HepG2 (cell line): ENCODE measurements at regions not wholly inside any gene's neighbourhood (a gene's known extent, or its start where the extent isn't known, plus 50 kb on each side); places are given as distances from the start of the nearest gene placed in this dataset.

Source experiments
- ATAC-seq: fragments of 200-7000 bp; cut with Tn5 transposase; 3 replicates; pipeline ENCODE4 v1.9.1; 2020; ENCODE audit warnings: mild to moderate bottlenecking, moderate library complexity
- BruUV-seq: library from RNA; stranded (reverse); fragments of 400-500 nt; replicated peaks from 2 replicates; lab custom pipeline; 2021; lab: Mats Ljungman, UMichigan
- CTCF ChIA-PET: fragments of 300-600 bp; formaldehyde crosslinking; extraction: SDS; loops from one replicate; lab custom pipeline; 2021; ENCODE audit warnings: low total read pairs, inconsistent platforms, low intra/inter-chr PET ratio; lab: Yijun Ruan, JAX
- POLR2A ChIA-PET: fragments of 350-600 bp; sonication (Branson Sonifier 250); formaldehyde crosslinking; loops from one replicate; lab custom pipeline; 2020; ENCODE audit warnings: antibody characterized with exemption, inconsistent platforms; lab: Yijun Ruan, JAX
- DNase-seq: peaks from one replicate; pipeline ENCODE4 v3.0.0-alpha.2; 2015; ENCODE audit warnings: low spot score
- FAIRE-seq: peaks from 3 replicates; lab custom pipeline; 2011; peaks lifted over from hg19 to GRCh38; lab: Jason Lieb, UNC
- H2AFZ ChIP-seq: one replicate; pipeline ENCODE4 v1.6.1; 2011; ENCODE audit warnings: low read length, inconsistent platforms
- H3K27ac ChIP-seq: fragments of 300-600 bp; 3 replicates; pipeline ENCODE4 v1.8.0; 2011; ENCODE audit warnings: mixed run types, mild to moderate bottlenecking, mixed read lengths, low read length, inconsistent platforms; ENCODE audit not compliant: insufficient read depth; ENCODE audit errors: extremely low read length
- H3K27me3 ChIP-seq, 2 experiments: fragments of 200-600 bp in 1 of 2; 2 replicates in 1 of 2; 3 replicates in 1 of 2; pipeline versions ENCODE4 v1.6.0 to v1.8.0; 2011; ENCODE audit warnings: low read length in 2 of 2, mild to moderate bottlenecking in 2 of 2, moderate library complexity in 2 of 2, inconsistent platforms in 1 of 2; ENCODE audit not compliant: insufficient read depth in 2 of 2, control insufficient read depth in 1 of 2
- H3K36me3 ChIP-seq, 2 experiments: fragments of 200-600 bp in 1 of 2; replicated peaks in 1 of 2; 2 replicates in 1 of 2; 3 replicates in 1 of 2; pipeline versions ENCODE4 v1.5.1 to v1.8.0; 2011; ENCODE audit warnings: low read length in 2 of 2, inconsistent platforms in 1 of 2; ENCODE audit not compliant: insufficient read depth in 2 of 2, control insufficient read depth in 1 of 2
- H3K4me1 ChIP-seq: 2 replicates; pipeline ENCODE4 v1.5.1; 2012; ENCODE audit warnings: low read length, inconsistent platforms; ENCODE audit not compliant: insufficient read depth
- H3K4me2 ChIP-seq: 2 replicates; pipeline ENCODE4 v1.6.0; 2011; ENCODE audit warnings: low read depth, low read length, inconsistent platforms
- H3K4me3 ChIP-seq, 3 experiments: fragments of 200-600 bp in 1 of 3; sonication (generic), shearing (Covaris generic) in 1 of 3; replicated peaks in 1 of 3; 2 replicates each; pipeline ENCODE4 v1.5.1; 2011 to 2016; ENCODE audit warnings: low read length in 3 of 3, inconsistent platforms in 2 of 3, low read depth in 2 of 3, mild to moderate bottlenecking in 2 of 3, control low read depth in 1 of 3, mixed read lengths in 1 of 3; ENCODE audit not compliant: insufficient read depth in 1 of 3
- H3K79me2 ChIP-seq: one replicate; pipeline ENCODE4 v1.6.1; 2011; ENCODE audit warnings: low read length, inconsistent platforms; ENCODE audit not compliant: insufficient read depth
- H3K9ac ChIP-seq: 2 replicates; pipeline ENCODE4 v1.6.0; 2011; ENCODE audit warnings: mild to moderate bottlenecking, low read depth, low read length, inconsistent platforms; ENCODE audit not compliant: insufficient read depth
- H3K9me3 ChIP-seq: 2 replicates; pipeline ENCODE4 v1.5.1; 2012; ENCODE audit warnings: mild to moderate bottlenecking, low read length
- H4K20me1 ChIP-seq: 2 replicates; pipeline ENCODE4 v1.6.0; 2011; ENCODE audit warnings: inconsistent platforms, mild to moderate bottlenecking, low read length, moderate library complexity; ENCODE audit not compliant: insufficient read depth
- HNF1A ChIP-seq, 2 experiments: sonication (generic) in 1 of 2; formaldehyde crosslinking in 1 of 2; IDR thresholded peaks; 2 replicates each; pipeline versions ENCODE4 v1.4.0 to v1.6.1; 2016 to 2020; ENCODE audit warnings: borderline replicate concordance in 1 of 2, low read depth in 1 of 2, mild to moderate bottlenecking in 1 of 2, missing genetic modification reagents in 1 of 2
- SALL1 ChIP-seq: sonication (generic); formaldehyde crosslinking; IDR thresholded peaks from 2 replicates; pipeline ENCODE4 v1.8.0; 2022; ENCODE audit warnings: mild to moderate bottlenecking, missing genetic modification reagents
- SMARCE1 ChIP-seq: fragments of 450-650 bp; IDR thresholded peaks from 2 replicates; pipeline ENCODE4 v1.6.1; 2017; ENCODE audit warnings: borderline replicate concordance
- ZHX2 ChIP-seq, 2 experiments: sonication (generic) in 1 of 2; formaldehyde crosslinking in 1 of 2; IDR thresholded peaks; 2 replicates each; pipeline versions ENCODE4 v1.6.1 to v1.9.0; 2014 to 2022; ENCODE audit warnings: antibody characterized with exemption in 1 of 2, borderline replicate concordance in 1 of 2, inconsistent platforms in 1 of 2, low read depth in 1 of 2, missing genetic modification reagents in 1 of 2
- WGBS: methylation state at CpG from one replicate; pipeline ENCODE4 v1.1.6; 2017; ENCODE audit warnings: low lambda C conversion rate; 5-methylcytosine and 5-hydroxymethylcytosine counted together
- in situ Hi-C: cut with HindIII; loops from 2 replicates; pipeline ENCODE4 v1.10.0; 2017; ENCODE audit warnings: low pct_unique_long_range_greater_than_20kb; ENCODE audit not compliant: extremely low pct_ligation_motif_present
- intact Hi-C: fragments of 100-400 bp; cut with micrococcal nuclease; formaldehyde crosslinking; loops from one replicate; pipeline ENCODE4 v1.10.0; 2022; ENCODE audit not compliant: unreplicated experiment
- TF ChIP-seq, protein P1 (sequence below): IDR thresholded peaks from 2 replicates; pipeline ENCODE4 v1.6.1; 2012; ENCODE audit warnings: low read depth, low read length, improper control_type of control experiment

DNA sequence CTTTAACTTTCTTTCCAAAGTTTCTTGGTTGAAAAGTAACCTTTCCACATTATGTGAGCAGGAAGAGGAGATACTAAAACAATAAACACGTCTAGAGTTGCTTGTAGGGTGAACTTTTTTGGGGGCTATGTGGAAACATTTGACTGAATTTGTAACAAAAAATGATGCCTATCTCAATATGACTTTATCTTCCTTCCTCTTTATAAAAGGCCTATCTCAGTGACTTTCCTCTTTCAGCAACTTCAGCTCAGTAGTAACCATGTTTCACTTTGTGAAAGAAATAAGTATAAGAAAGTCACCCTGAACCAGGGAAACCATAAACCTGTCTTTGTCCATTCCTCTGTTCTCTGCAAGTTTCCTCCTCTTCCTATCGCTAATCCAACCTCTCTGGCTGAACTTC is 124.7 kb upstream of the TMEM164 start (continued):
- TF ChIP-seq ZHX2 (IDR thresholded peaks at IDR 0.05; ENCODE audit: low read depth): no peak
- TF ChIP-seq ZHX2 (CRISPR knock-in tag; IDR thresholded peaks at IDR 0.05; ENCODE audit: borderline replicate concordance): no peak

DNA sequence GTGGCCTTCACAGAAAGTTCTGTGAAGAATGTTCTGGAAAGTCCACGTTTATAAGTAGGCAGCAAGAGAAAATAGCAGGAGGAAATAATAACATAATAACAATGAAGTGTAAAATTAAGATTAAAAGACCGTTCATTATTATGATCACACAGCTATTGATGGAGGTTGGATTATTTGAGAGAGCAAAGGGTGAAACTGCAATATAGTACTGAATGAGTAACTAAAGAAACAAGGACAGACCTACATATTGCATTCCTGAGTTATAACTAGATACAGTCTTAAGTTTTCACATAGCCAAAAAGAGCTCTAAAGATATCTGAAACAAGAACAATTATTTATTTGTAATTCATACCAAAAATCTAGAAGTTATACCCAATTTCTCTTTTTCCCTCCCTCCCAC is 122.9 kb upstream of the TMEM164 start:
- H3K9me3 ChIP-seq: no peaks in the 10 kb centered on the region
- no peak overlapping the region for H3K9ac ChIP-seq
- CTCF ChIA-PET: no interaction called here
- BruUV-seq: no TSS peak
- 5% methylated on average over 2 of the region's 2 CpGs for WGBS
- no peaks in the 10 kb centered on the region for H3K27me3 ChIP-seq
- H3K4me3 ChIP-seq: no peak overlapping the region; a peak in 1 of 6 replicates
- intact Hi-C loops (no loop called here), in situ Hi-C loops (loop anchor here (10.0 kb wide), 1 partner anchor 145 kb away; the partner anchor contains the start of gene ACSL4)
- FAIRE-seq (no peak), ATAC-seq (peak; percentile 75), DNase-seq (no peak)
- POLR2A ChIA-PET: interaction anchor here (1.3 to 2.0 kb wide), 4 partner anchors 8 to 49 kb away, joined by 4 to 11 read pairs (median 4); no protein-coding TSS in a partner anchor
- peak overlapping the region; percentile 62 for H3K4me2 ChIP-seq
- peaks cover 59% of the 10 kb centered on the region for H3K4me1 ChIP-seq
- no peaks in the 10 kb centered on the region for H4K20me1 ChIP-seq
- no peaks in the 10 kb centered on the region for H3K79me2 ChIP-seq
- peak overlapping the region; percentile 55 for H3K27ac ChIP-seq
- H3K36me3 ChIP-seq: no peaks in the 10 kb centered on the region
- no peak overlapping the region for H2AFZ ChIP-seq
- TF ChIP-seq, protein P1, sequence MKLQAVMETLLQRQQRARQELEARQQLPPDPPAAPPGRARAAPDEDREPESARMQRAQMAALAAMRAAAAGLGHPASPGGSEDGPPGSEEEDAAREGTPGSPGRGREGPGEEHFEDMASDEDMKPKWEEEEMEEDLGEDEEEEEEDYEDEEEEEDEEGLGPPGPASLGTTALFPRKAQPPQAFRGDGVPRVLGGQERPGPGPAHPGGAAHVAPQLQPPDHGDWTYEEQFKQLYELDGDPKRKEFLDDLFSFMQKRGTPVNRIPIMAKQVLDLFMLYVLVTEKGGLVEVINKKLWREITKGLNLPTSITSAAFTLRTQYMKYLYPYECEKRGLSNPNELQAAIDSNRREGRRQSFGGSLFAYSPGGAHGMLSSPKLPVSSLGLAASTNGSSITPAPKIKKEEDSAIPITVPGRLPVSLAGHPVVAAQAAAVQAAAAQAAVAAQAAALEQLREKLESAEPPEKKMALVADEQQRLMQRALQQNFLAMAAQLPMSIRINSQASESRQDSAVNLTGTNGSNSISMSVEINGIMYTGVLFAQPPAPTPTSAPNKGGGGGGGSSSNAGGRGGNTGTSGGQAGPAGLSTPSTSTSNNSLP: 0 out of 2 replicates have a peak, but pooled peaks have one; percentile 8
- no peak for TF ChIP-seq SMARCE1
- no peak for TF ChIP-seq SALL1 (CRISPR knock-in tag)
- peak; percentile 66; the same call in 1 of the 2 replicates for TF ChIP-seq HNF1A (IDR thresholded peaks at IDR 0.05; ENCODE audit: low read depth)
- no peak; the same call in 1 of the 2 replicates for TF ChIP-seq HNF1A (CRISPR knock-in tag; IDR thresholded peaks at IDR 0.05; ENCODE audit: borderline replicate concordance)
